H9 (cell line): ENCODE measurements at regions not wholly inside any gene's neighbourhood (a gene's known extent, or its start where the extent isn't known, plus 50 kb on each side); places are given as distances from the start of the nearest gene placed in this dataset.

Experiments
- DNase-seq: peaks from one replicate; pipeline ENCODE4 v3.0.0-alpha.2; 2017
- H2AFZ ChIP-seq: one replicate; pipeline ENCODE4 v1.6.1; 2013; ENCODE audit warnings: mild to moderate bottlenecking, low read length, control low read depth, moderate library complexity
- H2AK5ac ChIP-seq: 2 replicates; pipeline ENCODE4 v1.6.1; 2013; ENCODE audit warnings: low read length, control low read depth, mixed read lengths; ENCODE audit not compliant: insufficient read length
- H2BK120ac ChIP-seq: one replicate; pipeline ENCODE4 v1.6.1; 2013; ENCODE audit warnings: low read depth, mild to moderate bottlenecking, low read length, control low read depth, inconsistent platforms; ENCODE audit not compliant: poor library complexity, severe bottlenecking
- H2BK12ac ChIP-seq: 2 replicates; pipeline ENCODE4 v1.6.1; 2013; ENCODE audit warnings: low read length, control low read depth, mixed read lengths, low read depth; ENCODE audit not compliant: insufficient read length
- H2BK15ac ChIP-seq: 2 replicates; pipeline ENCODE4 v1.6.1; 2013; ENCODE audit warnings: low read depth, low read length, control low read depth
- H2BK20ac ChIP-seq: one replicate; pipeline ENCODE4 v1.6.1; 2013; ENCODE audit warnings: low read depth, mild to moderate bottlenecking, low read length, control low read depth, inconsistent platforms; ENCODE audit not compliant: poor library complexity, severe bottlenecking
- H2BK5ac ChIP-seq: 2 replicates; pipeline ENCODE4 v1.6.1; 2013; ENCODE audit warnings: low read length, control low read depth, mixed read lengths; ENCODE audit not compliant: insufficient read length
- H3K14ac ChIP-seq: 2 replicates; pipeline ENCODE4 v1.6.1; 2013; ENCODE audit warnings: low read length, control low read depth; ENCODE audit not compliant: insufficient read depth
- H3K18ac ChIP-seq: 2 replicates; pipeline ENCODE4 v1.6.1; 2013; ENCODE audit warnings: low read depth, mild to moderate bottlenecking, mixed read lengths, low read length, control low read depth; ENCODE audit not compliant: insufficient read length
- H3K23ac ChIP-seq: 2 replicates; pipeline ENCODE4 v1.6.1; 2013; ENCODE audit warnings: low read length, control low read depth, mixed read lengths, low read depth; ENCODE audit not compliant: insufficient read length
- H3K23me2 ChIP-seq: 2 replicates; pipeline ENCODE4 v1.6.1; 2013; ENCODE audit warnings: low read depth, mild to moderate bottlenecking, mixed read lengths, low read length, control low read depth; ENCODE audit not compliant: insufficient read length, poor library complexity, severe bottlenecking
- H3K27ac ChIP-seq: 2 replicates; pipeline ENCODE4 v1.5.1; 2013; ENCODE audit warnings: low read length, control low read depth, mixed read lengths, low read depth; ENCODE audit not compliant: insufficient read length
- H3K27me3 ChIP-seq: 2 replicates; pipeline ENCODE4 v1.6.1; 2013; ENCODE audit warnings: low read length, control low read depth, inconsistent platforms; ENCODE audit not compliant: insufficient read depth
- H3K4ac ChIP-seq: 2 replicates; pipeline ENCODE4 v1.6.1; 2013; ENCODE audit warnings: low read depth, mild to moderate bottlenecking, control low read depth, inconsistent platforms, low read length, moderate library complexity
- H3K4me1 ChIP-seq: 2 replicates; pipeline ENCODE4 v1.6.1; 2013; ENCODE audit warnings: low read length, control low read depth, inconsistent platforms; ENCODE audit not compliant: insufficient read depth
- H3K4me2 ChIP-seq: 2 replicates; pipeline ENCODE4 v1.6.1; 2013; ENCODE audit warnings: low read length, control low read depth, mixed read lengths; ENCODE audit not compliant: insufficient read length, insufficient read depth
- H3K56ac ChIP-seq: 2 replicates; pipeline ENCODE4 v1.6.1; 2013; ENCODE audit warnings: low read depth, mild to moderate bottlenecking, mixed read lengths, low read length, control low read depth; ENCODE audit not compliant: insufficient read length
- H3K79me1 ChIP-seq: 2 replicates; pipeline ENCODE4 v1.6.1; 2013; ENCODE audit warnings: low read depth, mild to moderate bottlenecking, moderate library complexity, low read length, control low read depth, inconsistent platforms; ENCODE audit not compliant: insufficient read depth, poor library complexity, severe bottlenecking
- H3K79me2 ChIP-seq: 2 replicates; pipeline ENCODE4 v1.6.1; 2013; ENCODE audit warnings: low read length, control low read depth, inconsistent platforms; ENCODE audit not compliant: insufficient read depth
- H3K9ac ChIP-seq: 2 replicates; pipeline ENCODE4 v1.6.1; 2013; ENCODE audit warnings: low read length, control low read depth, mixed read lengths; ENCODE audit not compliant: insufficient read length; ENCODE audit errors: extremely low read depth
- H3K9me3 ChIP-seq: one replicate; pipeline ENCODE4 v1.6.1; 2013; ENCODE audit warnings: low read depth, low read length, inconsistent platforms; ENCODE audit not compliant: control insufficient read depth
- H3T11ph ChIP-seq: one replicate; pipeline ENCODE4 v1.6.1; 2013; ENCODE audit warnings: mild to moderate bottlenecking, low read length, control low read depth, inconsistent platforms
- H4K20me1 ChIP-seq: one replicate; pipeline ENCODE4 v1.6.1; 2013; ENCODE audit not compliant: control insufficient read depth, insufficient read length, insufficient read depth
- H4K5ac ChIP-seq: 2 replicates; pipeline ENCODE4 v1.6.1; 2013; ENCODE audit warnings: low read depth, mild to moderate bottlenecking, mixed read lengths, low read length, control low read depth; ENCODE audit not compliant: insufficient read length
- H4K8ac ChIP-seq: replicated peaks from 2 replicates; pipeline ENCODE4 v1.6.1; 2013; ENCODE audit warnings: low read length, control low read depth, mixed read lengths, low read depth; ENCODE audit not compliant: insufficient read length
- H4K91ac ChIP-seq: 2 replicates; pipeline ENCODE4 v1.6.1; 2013; ENCODE audit warnings: low read depth, mild to moderate bottlenecking, moderate library complexity, mixed read lengths, low read length, control low read depth; ENCODE audit not compliant: insufficient read length
- H3K27ac Mint-ChIP-seq, 3 experiments: 2 replicates in 2 of 3; 3 replicates in 1 of 3; pipeline ENCODE4 v1.8.0; 2020 to 2021; ENCODE audit warnings: mixed read lengths in 3 of 3, mild to moderate bottlenecking in 1 of 3, moderate library complexity in 1 of 3
- H3K27me3 Mint-ChIP-seq: 2 replicates; pipeline ENCODE4 v1.8.0; 2021; ENCODE audit warnings: low read depth, mild to moderate bottlenecking, moderate library complexity, mixed read lengths
- H3K36me3 Mint-ChIP-seq, 3 experiments: 2 replicates in 2 of 3; 3 replicates in 1 of 3; pipeline ENCODE4 v1.8.0; 2020 to 2021; ENCODE audit warnings: low read depth in 3 of 3, mixed read lengths in 3 of 3; ENCODE audit not compliant: insufficient read depth in 1 of 3
- H3K4me1 Mint-ChIP-seq, 2 experiments: 2 replicates each; pipeline ENCODE4 v1.8.0; 2020; ENCODE audit warnings: mixed read lengths in 2 of 2
- H3K4me3 Mint-ChIP-seq, 2 experiments: 2 replicates in 1 of 2; 3 replicates in 1 of 2; pipeline ENCODE4 v1.8.0; 2020 to 2021; ENCODE audit warnings: mild to moderate bottlenecking in 2 of 2, mixed read lengths in 2 of 2, moderate library complexity in 1 of 2
- H3K9me3 Mint-ChIP-seq, 2 experiments: 2 replicates in 1 of 2; 3 replicates in 1 of 2; pipeline ENCODE4 v1.8.0; 2020; ENCODE audit warnings: mild to moderate bottlenecking in 2 of 2, mixed read lengths in 2 of 2, moderate library complexity in 1 of 2
- CTCF ChIP-seq: fragments of 200-600 bp; sonication (generic); conservative IDR thresholded peaks from 3 replicates; pipeline ENCODE4 v1.8.0; 2021; ENCODE audit warnings: antibody characterized with exemption, mild to moderate bottlenecking
- WGBS: extraction: QIAGEN DNeasy Blood & Tissue Kit; methylation state at CpG from one replicate; pipeline ENCODE4 v1.1.7; 2013; ENCODE audit warnings: missing lambda C conversion rate, low lambda C conversion rate, mixed read lengths; ENCODE audit not compliant: insufficient read length; ENCODE audit errors: extremely low coverage; 5-methylcytosine and 5-hydroxymethylcytosine counted together

GRCh38 chr11:115709297-115709696 lies 205.1 kb upstream of the CADM1 start:
- TF ChIP-seq CTCF: no peak
- Histone ChIP-seq H4K5ac (no peak overlapping the region), H3K14ac (no peak overlapping the region), H2AK5ac (no peak overlapping the region), H3T11ph (no peak overlapping the region), H3K56ac (no peak overlapping the region), H3K9ac (no peak overlapping the region), H3K79me1 (no peaks in the 10 kb centered on the region), H4K8ac (no peak overlapping the region), H3K79me2 (no peaks in the 10 kb centered on the region), H3K23ac (no peak overlapping the region), H3K9me3 (no peaks in the 10 kb centered on the region), H2AFZ (no peak overlapping the region), H2BK20ac (no peak overlapping the region), H3K27me3 (no peaks in the 10 kb centered on the region; the same call in 1 of the 2 replicates), H3K27ac (no peak overlapping the region), H3K4me2 (no peak overlapping the region), H2BK12ac (no peak overlapping the region), H3K4ac (no peak overlapping the region), H3K23me2 (no peaks in the 10 kb centered on the region), H3K18ac (no peak overlapping the region), H2BK5ac (no peak overlapping the region), H3K4me1 (no peaks in the 10 kb centered on the region), H2BK120ac (no peak overlapping the region), H2BK15ac (no peak overlapping the region), H4K20me1 (no peaks in the 10 kb centered on the region), H4K91ac (no peak overlapping the region)
- Mint-ChIP-seq H3K4me3 (no peak overlapping the region), H3K27ac (no peak overlapping the region), H3K4me1 (peaks cover 0 to 6% of the 10 kb centered on the region in 2 experiments; a peak in 2 of 4 replicates), H3K9me3 (peaks cover 2 to 4% of the 10 kb centered on the region in 2 experiments; a peak in 4 of 5 replicates), H3K36me3 (peaks cover 0 to 4% (median 0%) of the 10 kb centered on the region in 3 experiments; a peak in 3 of 7 replicates), H3K27me3 (peaks cover 25% of the 10 kb centered on the region)
- no CpG with 5 or more reads among the region's 8 CpGs for WGBS
- DNase-seq: no peak
